ENCODE measurements at regions not wholly inside any gene's neighbourhood (a gene's known extent, or its start where the extent isn't known, plus 50 kb on each side); places are given as distances from the start of the nearest gene placed in this dataset.

DNA sequence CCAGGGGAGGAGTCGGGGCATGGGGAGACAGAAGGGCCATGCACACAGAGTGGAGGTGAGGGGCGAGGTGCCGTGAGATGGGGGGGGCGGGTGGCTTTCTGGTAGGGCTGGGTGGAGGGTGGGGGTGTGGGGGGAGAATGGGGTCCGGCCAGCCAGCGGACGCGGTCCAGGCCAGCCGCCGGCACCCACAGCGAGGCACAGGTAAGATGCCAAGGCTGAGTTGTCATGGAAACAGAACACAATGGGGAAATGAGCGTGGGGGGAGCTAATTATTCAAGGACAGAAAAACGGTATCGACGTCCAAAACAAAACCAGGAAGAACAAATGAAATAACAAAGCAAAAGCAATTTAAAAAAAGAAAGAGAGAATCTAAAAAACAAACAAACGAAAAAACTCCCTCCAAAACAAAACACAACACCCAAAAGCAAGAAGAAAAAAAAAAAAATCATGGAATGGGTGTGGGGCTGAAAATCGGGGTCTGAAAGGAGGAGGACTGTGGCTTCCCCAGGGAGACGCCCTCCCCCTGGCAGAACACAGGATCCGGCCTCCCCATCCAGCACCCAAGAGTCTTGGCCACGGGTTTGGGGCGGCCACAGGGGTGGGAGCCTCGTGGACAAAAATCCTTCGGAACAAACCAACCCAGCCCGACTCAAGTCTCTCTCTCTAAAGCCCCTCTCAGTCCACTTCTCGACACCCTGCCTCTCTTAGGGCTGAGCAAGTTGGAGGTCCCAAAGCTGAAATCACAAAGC, 92.5 kb downstream of the PTPRS start (continued):
- TF ChIP-seq, protein P1, sequence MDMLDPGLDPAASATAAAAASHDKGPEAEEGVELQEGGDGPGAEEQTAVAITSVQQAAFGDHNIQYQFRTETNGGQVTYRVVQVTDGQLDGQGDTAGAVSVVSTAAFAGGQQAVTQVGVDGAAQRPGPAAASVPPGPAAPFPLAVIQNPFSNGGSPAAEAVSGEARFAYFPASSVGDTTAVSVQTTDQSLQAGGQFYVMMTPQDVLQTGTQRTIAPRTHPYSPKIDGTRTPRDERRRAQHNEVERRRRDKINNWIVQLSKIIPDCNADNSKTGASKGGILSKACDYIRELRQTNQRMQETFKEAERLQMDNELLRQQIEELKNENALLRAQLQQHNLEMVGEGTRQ (IDR thresholded peaks at IDR 0.05; ENCODE audit: low read length): no peak

All from H1 (cell line).